ENCODE measurements at regions not wholly inside any gene's neighbourhood (a gene's known extent, or its start where the extent isn't known, plus 50 kb on each side); places are given as distances from the start of the nearest gene placed in this dataset.

GRCh38 chr15:70252056-70252950 lies 154.6 kb upstream of the TLE3 start:
- peak in 1 of 7 donors; percentile 12 for DNase-seq
- no peak overlapping the region for H3K4me3 ChIP-seq
- no peaks in the 10 kb centered on the region for H3K9me3 ChIP-seq (replicated peaks in 1 of 3)
- 90 to 94% (median 91%) methylated on average over 12 to 21 of the region's 21 CpGs for WGBS, 4 donors
- H3K36me3 ChIP-seq (replicated peaks in 1 of 2) = no peaks in the 10 kb centered on the region
- no peak for TF ChIP-seq POLR2A (IDR thresholded peaks at IDR 0.05)
- TF ChIP-seq CTCF (IDR thresholded peaks at IDR 0.05) = no peak
- no peaks in the 10 kb centered on the region for H3K27me3 ChIP-seq
- no peak overlapping the region for H3K27ac ChIP-seq
- peaks cover 0 to 7% of the 10 kb centered on the region in 2 donors for H3K4me1 ChIP-seq (replicated peaks in 1 of 2)
- intact Hi-C loops (cut with DNase I) = no loop called here

GRCh38 chr15:70251246-70251990 lies 153.7 kb upstream of the TLE3 start:
- intact Hi-C loops (cut with DNase I) = no loop called here
- no peak overlapping the region for H3K4me3 ChIP-seq
- WGBS, 4 donors = 71 to 77% (median 74%) methylated on average over 6 to 11 of the region's 11 CpGs
- peak in 3 of 7 donors; percentile 18 to 36 (median 21) for DNase-seq
- H3K27ac ChIP-seq = peak overlapping the region in 1 of 5 donors; percentile 5
- no peak for TF ChIP-seq CTCF (IDR thresholded peaks at IDR 0.05)
- no peak for TF ChIP-seq POLR2A (IDR thresholded peaks at IDR 0.05)
- H3K36me3 ChIP-seq (replicated peaks in 1 of 2) = no peaks in the 10 kb centered on the region
- H3K9me3 ChIP-seq (replicated peaks in 1 of 3) = no peaks in the 10 kb centered on the region
- peaks cover 0 to 7% of the 10 kb centered on the region in 2 donors for H3K4me1 ChIP-seq (replicated peaks in 1 of 2)
- no peaks in the 10 kb centered on the region for H3K27me3 ChIP-seq

GRCh38 chr15:70250208-70251201 lies 152.8 kb upstream of the TLE3 start:
- intact Hi-C loops (cut with DNase I) = no loop called here
- DNase-seq = peak in 1 of 7 donors; percentile 17

More at GRCh38 chr15:70250208-70251201, 152.8 kb upstream of the TLE3 start:
- H3K9me3 ChIP-seq (replicated peaks in 1 of 3) = no peaks in the 10 kb centered on the region
- no peak overlapping the region for H3K4me3 ChIP-seq
- WGBS, 4 donors = 85 to 96% (median 89%) methylated on average over 24 to 27 of the region's 27 CpGs
- H3K36me3 ChIP-seq (replicated peaks in 1 of 2) = no peaks in the 10 kb centered on the region
- H3K27ac ChIP-seq = peak overlapping the region in 1 of 5 donors; percentile 5
- no peaks in the 10 kb centered on the region for H3K27me3 ChIP-seq
- TF ChIP-seq POLR2A (IDR thresholded peaks at IDR 0.05) (no peak), CTCF (IDR thresholded peaks at IDR 0.05) (no peak)
- H3K4me1 ChIP-seq (replicated peaks in 1 of 2) = peaks cover 0 to 7% of the 10 kb centered on the region in 2 donors
